GM19240 (cell line): ENCODE measurements at regions not wholly inside any gene's neighbourhood (a gene's known extent, or its start where the extent isn't known, plus 50 kb on each side); places are given as distances from the start of the nearest gene placed in this dataset.
"Not testable (repeated sequence)": the region's sequence is repeated elsewhere in the genome, so short reads cannot be mapped to it uniquely, and the experiment has no call there.

Experiments
- DNase-seq: peaks from one replicate; pipeline ENCODE4 v3.0.0; 2011; ENCODE audit warnings: low spot score; ENCODE audit not compliant: insufficient read length

- DNase-seq: not testable (repeated sequence)
Observed at GRCh38 chr16:29330623-29331022, 75.9 kb downstream of the NPIPB11 start.

- DNase-seq: not testable (repeated sequence)
Observed at GRCh38 chr16:29328528-29328927, 78.0 kb downstream of the NPIPB11 start.

- not testable (repeated sequence) for DNase-seq
Observed at GRCh38 chr16:29327631-29328408, 78.7 kb downstream of the NPIPB11 start.

GRCh38 chr16:29326164-29327125 is 80.1 kb downstream of the NPIPB11 start:
- DNase-seq: not testable (repeated sequence)

GRCh38 chr16:29323725-29324124 is 82.8 kb downstream of the NPIPB11 start:
- DNase-seq: not testable (repeated sequence)

GRCh38 chr16:29321585-29321984 is 84.9 kb downstream of the NPIPB11 start:
- no peak for DNase-seq

GRCh38 chr16:29321000-29321393 is 85.5 kb downstream of the NPIPB11 start:
- DNase-seq: no peak

GRCh38 chr16:29320274-29320999 is 86.1 kb downstream of the NPIPB11 start:
- DNase-seq: no peak

GRCh38 chr16:29319726-29320125 is 86.8 kb downstream of the NPIPB11 start:
- no peak for DNase-seq

GRCh38 chr16:29318561-29318968 is 87.9 kb downstream of the NPIPB11 start:
- DNase-seq: not testable (repeated sequence)

- no peak for DNase-seq
Observed at GRCh38 chr16:29318037-29318436, 88.5 kb downstream of the NPIPB11 start.

GRCh38 chr16:29317269-29317668 is 89.2 kb downstream of the NPIPB11 start:
- no peak for DNase-seq

- DNase-seq: no peak
Observed at GRCh38 chr16:29316761-29317183, 89.7 kb downstream of the NPIPB11 start.

GRCh38 chr16:29315916-29316517 is 90.5 kb downstream of the NPIPB11 start:
- DNase-seq: no peak

GRCh38 chr16:29315046-29315445 is 91.5 kb downstream of the NPIPB11 start:
- DNase-seq: no peak

- no peak for DNase-seq
Observed at GRCh38 chr16:29314292-29314934, 92.1 kb downstream of the NPIPB11 start.

- no peak for DNase-seq
Observed at GRCh38 chr16:29313559-29314048, 92.9 kb downstream of the NPIPB11 start.

- no peak for DNase-seq
Observed at GRCh38 chr16:29312835-29313558, 93.5 kb downstream of the NPIPB11 start.

GRCh38 chr16:29312345-29312675 is 94.2 kb downstream of the NPIPB11 start:
- not testable (repeated sequence) for DNase-seq
